Stimulated activated CD4-positive, alpha-beta T cell treated with anti-CD3 and anti-CD28 coated beads, Interleukin-12 subunit alpha, Interleukin-12 subunit beta, amount 100 ng/mL, for 4 hours (primary cell): ENCODE measurements at regions not wholly inside any gene's neighbourhood (a gene's known extent, or its start where the extent isn't known, plus 50 kb on each side); places are given as distances from the start of the nearest gene placed in this dataset.
"Not testable (repeated sequence)": the region's sequence is repeated elsewhere in the genome, so short reads cannot be mapped to it uniquely, and the experiment has no call there.

Experiments
- DNase-seq: peaks from one replicate; pipeline ENCODE4 v3.0.0-alpha.2; 2020

DNA sequence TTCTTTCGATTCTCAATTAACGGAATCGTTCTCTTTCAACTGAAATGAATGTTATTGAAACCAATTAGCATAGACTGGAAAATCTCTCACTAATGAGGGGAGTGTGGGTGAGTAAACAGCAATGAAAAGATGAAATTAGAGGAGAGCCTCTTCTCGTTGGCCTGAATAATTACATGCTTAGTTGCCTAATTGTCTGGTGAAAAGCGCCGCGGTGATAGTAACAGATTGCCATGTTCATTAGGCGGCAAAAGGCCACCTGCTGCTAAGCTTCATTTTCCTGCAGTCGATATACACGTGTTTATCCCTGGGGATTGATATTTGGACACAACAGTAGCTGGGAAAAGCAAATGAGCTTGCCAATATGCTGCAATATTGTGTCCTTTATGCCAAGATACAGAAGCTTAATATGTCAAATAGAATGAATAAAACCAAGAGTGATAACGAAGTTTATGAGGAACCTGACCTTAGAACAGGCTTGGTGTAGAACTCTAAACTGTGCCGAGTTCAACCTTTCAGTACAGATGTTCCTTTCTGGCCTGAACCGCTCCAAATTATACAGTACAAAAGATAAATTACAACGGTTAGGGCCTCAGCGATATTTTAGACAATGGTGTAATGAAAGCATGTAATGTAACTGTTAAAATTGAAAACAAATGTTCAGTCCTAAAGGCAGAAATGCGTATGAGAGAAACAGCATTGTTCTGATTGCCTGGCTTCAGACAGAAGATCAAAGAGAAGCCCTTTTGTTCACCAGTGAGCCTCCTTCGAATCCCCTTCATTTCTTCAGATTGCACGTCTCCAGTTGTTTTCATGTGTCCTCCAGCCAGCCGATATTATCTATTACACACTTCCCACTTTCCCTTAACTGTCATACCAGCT lies 185.2 kb downstream of the SHOX2 start:
- no peak for DNase-seq

- no peak for DNase-seq
Observed at GRCh38 chr3:157919319-157919887, 186.8 kb downstream of the SHOX2 start.

- DNase-seq: no peak
Observed at GRCh38 chr3:157918402-157918801, 187.8 kb downstream of the SHOX2 start.

DNA sequence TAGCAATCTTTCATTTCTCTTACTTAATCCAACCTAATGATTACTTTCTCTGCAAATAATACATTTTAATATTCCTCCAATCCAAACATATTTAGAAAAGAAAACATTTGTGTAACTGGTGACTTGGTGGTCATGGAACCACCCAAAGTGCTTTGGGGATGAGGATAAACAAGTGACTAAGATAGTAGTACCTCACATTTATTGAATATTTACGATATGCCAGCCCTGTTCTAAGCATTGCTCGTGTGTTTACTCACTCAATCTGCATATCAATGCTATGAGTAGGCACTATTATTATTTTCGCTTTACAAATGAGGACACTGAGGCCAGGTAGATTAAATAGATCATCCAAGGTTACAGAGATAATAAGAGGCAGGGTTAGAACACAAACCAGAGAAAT lies 189.5 kb downstream of the SHOX2 start:
- no peak for DNase-seq

GRCh38 chr3:157914882-157915281 lies 191.3 kb downstream of the SHOX2 start:
- no peak for DNase-seq

DNA sequence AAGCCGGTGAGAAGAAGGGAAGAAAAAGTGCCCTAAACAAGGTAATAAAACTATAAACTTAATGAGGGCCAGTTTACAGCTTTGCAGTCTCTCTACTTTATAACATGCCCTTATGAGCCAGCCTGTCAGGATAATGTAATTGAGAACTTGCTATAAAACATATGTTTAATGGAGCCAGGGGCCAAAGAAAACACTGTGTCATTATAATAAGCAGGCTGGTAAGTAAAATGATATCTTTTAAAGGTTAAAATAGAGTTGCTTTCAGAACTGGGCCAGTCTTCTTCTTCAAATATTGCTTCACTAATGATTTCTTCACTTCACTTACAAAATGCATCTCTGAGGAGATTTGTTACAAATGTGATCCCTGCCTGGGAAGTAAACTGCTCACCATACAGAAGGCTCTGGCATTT lies 192.5 kb downstream of the SHOX2 start:
- no peak for DNase-seq

DNA sequence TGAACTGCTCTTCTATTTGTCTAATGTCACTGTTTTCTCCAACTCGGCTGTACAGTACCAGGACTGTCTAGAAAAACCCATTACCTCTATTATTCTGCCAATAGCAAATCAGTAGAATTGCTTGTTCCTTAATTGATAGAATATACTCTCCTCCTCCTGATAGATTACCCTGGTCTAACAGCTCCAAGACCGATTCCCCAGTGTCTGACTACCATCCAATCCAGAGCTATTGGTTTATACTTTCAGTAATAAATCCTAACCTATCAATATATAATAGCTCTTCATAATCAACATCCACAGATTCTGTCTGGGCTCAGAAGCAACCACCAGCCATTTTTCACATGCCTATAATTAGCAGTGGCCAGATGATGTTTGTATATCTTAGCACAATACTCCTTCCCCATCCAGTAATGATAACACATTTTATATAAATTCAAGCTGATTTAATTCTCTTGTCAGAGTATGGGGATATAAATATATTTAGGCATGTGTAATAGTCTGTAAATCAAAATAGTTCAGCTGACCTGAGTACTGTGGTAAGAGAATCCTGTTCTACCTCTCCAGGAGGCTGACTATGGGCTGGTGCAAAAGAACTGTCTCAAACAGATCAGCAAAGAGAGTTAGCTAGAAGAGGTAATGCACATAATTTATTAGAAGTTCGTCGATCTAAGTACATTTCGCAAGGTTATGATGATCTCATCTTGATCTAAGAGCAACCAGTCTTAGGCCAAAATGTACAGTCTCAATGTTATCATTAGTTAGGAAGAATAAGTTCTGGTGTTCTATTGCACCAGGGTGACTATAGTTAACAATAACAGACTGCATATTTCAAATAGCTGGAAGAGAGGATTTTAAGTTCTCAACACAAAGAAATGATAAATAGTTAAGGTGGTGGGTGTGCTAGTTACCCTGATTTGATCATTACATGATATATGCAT lies 193.4 kb downstream of the SHOX2 start:
- DNase-seq: no peak

DNA sequence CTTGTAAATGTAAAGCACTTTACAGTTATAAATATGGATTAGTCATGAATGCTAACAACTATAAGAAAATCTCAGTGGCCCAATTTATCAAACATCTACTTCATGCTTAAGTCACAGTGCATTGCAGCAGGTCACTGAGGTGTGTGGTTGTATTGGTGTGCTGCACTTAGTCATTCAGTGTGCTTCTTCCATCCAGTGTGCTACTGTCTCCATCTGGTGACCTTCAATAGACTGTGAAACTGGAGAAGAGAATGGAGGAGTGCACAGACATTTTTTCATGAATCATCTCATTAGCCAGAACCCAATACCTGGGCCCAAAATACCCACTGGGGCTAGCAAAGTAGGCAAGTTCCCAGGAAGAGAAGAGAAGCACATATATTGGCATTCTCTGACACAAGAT lies 199.6 kb downstream of the SHOX2 start:
- DNase-seq: no peak

- DNase-seq: no peak
Observed at GRCh38 chr3:157905885-157906284, 200.3 kb downstream of the SHOX2 start.

DNA sequence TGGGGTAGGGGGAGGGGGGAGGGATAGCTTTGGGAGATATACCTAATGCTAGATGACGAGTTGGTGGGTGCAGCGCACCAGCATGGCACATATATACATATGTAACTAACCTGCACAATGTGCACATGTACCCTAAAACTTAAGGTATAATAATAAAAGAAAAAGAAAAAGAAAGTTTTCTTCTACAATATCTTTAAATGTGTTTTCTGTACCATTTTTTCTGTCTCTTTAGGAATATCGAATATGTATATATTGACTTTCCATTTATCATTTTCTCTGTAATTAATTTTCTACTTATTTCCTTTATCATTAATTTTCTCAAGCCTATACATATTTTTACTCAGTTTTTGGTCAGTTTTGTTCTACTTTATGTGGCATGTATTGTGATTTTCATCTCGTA lies 203.5 kb downstream of the SHOX2 start:
- DNase-seq: not testable (repeated sequence)

DNA sequence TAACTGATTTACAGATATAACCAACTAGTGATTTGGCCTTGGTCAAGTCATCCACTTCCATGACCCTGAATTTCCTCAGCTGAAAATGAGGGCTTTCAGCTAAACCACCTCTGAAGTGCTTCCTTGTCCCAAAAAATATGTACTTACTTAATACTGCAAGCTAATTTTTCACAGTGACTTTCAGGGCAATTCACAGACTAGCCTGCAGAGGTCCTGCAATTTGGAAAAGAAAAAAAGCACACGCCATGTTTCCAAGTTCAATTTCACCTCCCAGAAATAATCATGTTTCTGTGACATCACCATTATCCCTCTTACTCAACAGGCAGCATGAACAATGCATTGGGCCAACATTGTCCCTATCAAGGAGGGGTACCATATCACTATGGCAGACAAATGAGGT lies 218.2 kb downstream of the SHOX2 start:
- no peak for DNase-seq

GRCh38 chr3:157876556-157876955 lies 229.7 kb downstream of the SHOX2 start:
- no peak for DNase-seq

- DNase-seq: no peak
Observed at GRCh38 chr3:157872902-157873301, 233.3 kb downstream of the SHOX2 start.

DNA sequence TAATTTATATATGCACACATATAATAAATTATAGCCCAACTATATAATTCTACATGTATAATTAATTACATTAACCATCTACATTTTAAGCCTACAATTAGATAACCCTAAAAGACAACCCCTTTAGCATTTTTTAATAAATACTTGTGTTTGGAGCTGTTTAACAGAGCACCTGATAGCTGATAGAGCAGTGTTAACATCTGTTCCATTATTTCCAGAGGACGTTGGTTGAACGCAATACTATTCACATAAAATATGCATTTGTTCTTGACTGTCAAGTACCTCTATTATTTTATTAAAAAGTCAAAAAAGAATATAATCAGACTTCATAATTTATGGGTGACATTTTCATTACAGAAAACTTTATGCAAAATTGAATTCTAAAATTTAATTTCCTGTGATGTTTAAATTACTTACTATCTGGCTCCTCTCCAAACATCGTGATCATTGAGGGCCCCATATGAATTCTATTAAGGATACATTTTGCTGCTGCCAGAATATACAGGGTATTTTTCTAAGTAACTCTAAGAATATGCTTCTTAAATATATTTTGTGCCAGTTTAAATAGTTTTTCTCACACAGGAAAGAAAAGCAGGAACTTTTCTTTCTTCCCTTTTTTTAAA lies 234.3 kb downstream of the SHOX2 start:
- no peak for DNase-seq

GRCh38 chr3:157871248-157871647 lies 235.0 kb downstream of the SHOX2 start:
- no peak for DNase-seq

DNA sequence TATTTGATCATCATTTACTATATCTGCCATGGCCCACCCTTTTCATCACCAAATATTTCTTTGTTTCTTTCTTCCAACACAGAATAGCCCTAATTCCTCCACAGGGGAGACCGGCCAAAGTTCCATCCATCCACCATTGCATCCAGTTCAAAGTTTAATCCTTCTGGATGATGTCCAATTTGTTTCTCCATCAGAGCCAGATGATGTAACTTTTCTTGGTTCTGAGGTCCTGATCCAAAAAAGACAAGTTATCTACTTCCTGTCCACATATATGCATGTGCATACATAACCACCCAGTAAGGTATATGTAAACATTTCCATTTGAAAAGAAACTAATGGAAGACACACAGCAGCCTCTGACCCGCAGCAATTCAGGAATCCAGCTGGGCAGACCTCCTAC lies 237.3 kb downstream of the SHOX2 start:
- no peak for DNase-seq

GRCh38 chr3:157868196-157868595 lies 238.0 kb downstream of the SHOX2 start:
- no peak for DNase-seq

DNA sequence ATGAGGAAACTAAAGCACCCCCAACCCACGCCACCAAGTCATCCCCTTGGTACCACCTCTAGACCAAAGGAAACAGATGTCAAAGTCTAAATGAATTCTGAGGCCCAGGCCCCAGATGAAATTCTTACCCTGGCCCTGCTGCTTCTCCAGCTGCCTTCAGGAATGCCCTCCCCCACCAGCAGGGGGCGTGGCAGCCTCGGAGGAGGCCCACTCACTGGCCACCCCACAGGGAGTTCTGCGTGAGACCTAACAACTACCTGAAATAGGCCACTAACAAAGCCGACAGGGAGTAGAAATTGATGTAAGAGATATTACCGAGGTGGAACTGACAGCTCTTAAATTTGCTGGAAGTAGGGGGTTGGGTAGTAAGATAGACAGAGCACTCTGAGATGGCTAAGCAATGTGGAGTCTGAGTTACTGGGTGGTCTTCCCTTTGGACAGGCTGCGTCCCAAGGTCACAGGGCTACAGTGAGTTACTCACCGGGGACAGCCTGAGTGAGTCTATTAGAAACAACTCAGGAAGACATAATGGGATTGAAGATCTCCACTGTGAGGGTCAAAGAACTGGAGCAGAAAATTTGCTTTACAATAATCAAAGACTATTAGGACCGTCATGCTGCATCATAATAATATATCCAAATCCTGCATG lies 240.7 kb downstream of the SHOX2 start:
- DNase-seq: peak; percentile 30

GRCh38 chr3:157861076-157861765 lies 245.0 kb downstream of the SHOX2 start:
- no peak for DNase-seq

DNA sequence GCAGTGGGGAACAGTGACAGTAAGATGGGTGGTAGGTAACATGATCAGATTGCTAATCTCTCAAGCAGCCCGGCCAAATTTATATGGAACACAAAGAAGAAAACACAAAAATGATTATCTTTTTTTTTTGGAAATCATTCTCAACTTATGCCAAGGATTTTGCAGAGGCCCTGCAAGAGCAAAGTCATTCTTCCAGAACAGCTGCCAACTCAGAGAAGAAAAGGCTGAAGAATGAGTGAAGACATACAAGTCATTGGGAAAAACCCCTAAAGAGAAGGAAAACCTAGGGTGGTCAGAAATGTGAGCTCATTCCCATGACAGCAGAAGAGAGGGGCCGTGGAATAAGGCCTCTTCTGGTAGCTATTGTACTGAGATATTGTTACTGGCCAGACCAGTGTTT lies 246.7 kb downstream of the SHOX2 start:
- no peak for DNase-seq

DNA sequence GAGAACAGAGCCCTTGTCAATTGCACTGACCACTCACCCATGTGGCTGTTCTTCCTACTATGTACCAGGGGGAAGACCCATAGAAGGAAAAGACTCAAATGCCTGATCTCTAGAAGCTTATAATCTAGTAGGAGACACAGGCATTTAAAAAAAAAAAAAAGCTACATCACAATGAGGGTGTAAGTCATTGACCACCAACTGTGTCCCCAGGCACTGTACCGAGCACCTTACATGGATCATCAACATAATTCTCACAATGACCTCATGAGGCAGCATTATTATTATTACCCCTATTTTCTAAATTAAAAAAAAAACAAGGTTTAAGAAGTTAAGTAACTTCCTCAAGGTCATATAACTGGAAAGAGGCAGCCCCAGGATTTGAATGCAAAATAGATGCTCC lies 247.4 kb downstream of the SHOX2 start:
- no peak for DNase-seq

DNA sequence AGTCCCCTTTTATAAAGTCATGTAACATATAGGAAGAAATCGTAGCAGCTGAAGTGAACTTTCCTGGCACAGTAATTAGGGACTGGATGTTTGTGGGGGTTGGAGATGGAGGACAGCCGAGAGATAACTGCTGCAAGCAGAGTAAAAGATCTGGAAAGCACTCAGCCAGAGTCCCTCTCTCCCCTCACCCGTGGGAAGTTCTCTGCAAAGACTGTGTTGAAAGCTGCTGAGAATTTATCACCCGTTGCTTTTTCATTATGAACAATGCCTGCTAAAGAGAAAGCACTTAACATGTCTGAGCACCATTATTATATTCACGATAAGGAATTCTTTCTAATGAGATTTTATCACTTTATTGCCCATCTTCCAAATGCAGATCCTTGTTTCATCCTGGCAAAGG lies 248.8 kb downstream of the SHOX2 start:
- no peak for DNase-seq
